CD4-positive, alpha-beta T cell treated with Interleukin-6 for 4 hours (primary cell): ENCODE measurements at regions not wholly inside any gene's neighbourhood (a gene's known extent, or its start where the extent isn't known, plus 50 kb on each side); places are given as distances from the start of the nearest gene placed in this dataset.
A peak's percentile ranks its signal among the peaks of the same experiment; 100 is the strongest.
"Not testable (repeated sequence)": the region's sequence is repeated elsewhere in the genome, so short reads cannot be mapped to it uniquely, and the experiment has no call there.

Experiments
- DNase-seq: peaks from one replicate; pipeline ENCODE4 v3.0.0-alpha.2; 2020; ENCODE audit warnings: mixed read lengths

DNA sequence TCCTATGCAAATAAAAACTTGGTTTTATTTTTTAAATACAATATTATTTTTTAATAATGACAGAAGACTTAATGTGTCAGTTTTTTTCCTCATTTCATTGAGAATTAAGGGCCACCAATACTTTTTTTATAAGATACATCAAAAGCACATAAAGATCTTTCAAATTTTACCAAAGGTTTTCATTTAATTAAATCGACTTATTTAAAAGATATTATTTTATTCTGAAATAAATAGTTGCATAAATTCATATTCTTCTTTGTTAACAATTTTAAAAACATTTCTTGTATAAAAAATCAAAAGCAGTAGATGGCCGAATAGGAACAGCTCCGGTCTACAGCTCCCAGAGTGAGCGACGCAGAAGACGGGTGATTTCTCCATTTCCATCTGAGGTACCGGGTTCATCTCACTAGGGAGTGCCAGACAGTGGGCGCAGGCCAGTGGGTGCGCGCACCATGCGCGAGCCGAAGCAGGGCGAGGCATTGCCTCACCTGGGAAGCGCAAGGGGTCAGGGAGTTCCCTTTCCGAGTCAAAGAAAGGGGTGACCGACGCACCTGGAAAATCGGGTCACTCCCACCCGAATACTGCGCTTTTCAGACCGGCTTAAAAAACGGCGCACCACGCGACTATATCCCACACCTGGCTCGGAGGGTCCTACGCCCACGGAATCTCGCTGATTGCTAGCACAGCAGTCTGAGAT, 374.6 kb upstream of the NPVF start:
- not testable (repeated sequence) for DNase-seq

DNA sequence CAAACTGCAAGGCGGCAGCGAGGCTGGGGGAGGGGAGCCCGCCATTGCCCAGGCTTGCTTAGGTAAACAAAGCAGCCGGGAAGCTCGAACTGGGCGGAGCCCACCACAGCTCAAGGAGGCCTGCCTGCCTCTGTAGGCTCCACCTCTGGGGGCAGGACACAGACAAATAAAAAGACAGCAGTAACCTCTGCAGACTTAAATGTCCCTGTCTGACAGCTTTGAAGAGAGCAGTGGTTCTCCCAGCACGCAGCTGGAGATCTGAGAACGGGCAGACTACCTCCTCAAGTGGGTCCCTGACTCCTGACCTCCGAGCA, 375.1 kb upstream of the NPVF start:
- DNase-seq, result not testable (repeated sequence)

DNA sequence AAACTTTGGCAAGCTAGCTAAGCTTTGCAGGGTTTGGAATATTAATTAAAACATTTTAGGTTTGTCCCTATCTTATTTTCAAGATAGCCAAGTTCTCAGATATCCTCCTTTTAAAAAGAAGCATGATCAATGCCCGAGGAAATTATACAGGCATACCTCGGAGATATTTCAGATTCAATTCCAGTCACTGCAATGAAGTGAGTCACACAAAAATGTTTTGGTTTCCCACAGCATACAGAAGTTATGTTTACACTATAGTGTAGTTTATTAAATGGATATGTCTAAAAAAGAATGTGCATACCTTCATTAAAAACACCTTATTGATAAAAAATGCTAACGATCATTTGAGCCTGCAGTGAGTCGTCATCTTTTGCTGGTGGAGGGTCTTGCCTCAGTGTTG, 382.9 kb upstream of the NPVF start:
- no peak for DNase-seq

DNA sequence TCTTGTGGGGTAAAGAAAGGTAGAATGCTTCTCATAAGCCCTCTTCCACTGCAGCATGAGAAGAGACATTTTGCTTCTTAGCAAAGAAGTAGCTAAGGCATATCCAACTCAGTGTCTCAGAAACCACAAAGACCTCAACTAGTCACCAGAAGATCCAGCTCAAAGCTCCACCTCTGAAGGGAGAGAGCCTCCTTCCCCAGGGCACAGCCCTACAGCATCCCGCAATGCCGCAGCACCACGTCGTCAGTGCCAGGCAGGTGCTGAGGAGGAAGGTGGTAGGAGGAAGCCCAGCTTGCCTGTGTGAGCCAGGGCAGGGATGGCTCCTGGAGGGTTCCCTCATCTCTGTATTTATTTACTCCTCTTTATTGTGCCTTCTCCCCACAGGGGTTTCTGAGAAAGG, 385.6 kb upstream of the NPVF start:
- no peak for DNase-seq

DNA sequence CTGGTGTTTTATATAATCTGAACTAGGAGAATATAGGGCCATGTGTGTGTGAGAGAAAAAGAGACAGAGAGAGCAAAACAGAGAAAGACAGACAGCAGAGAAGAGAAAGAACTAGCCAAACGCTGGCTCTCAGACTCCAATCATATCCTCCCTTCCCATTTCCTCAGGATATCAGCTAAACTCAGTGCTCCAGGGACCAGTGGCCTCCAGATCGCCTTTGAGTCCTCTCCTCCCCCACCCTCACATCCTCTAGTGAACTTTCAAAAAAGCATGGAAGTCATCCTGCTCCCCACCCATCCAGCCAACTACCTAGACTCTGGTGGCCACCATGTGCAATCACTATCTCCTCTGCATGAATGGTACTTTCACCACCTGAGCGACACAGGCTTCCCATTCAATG, 386.1 kb upstream of the NPVF start:
- no peak for DNase-seq

DNA sequence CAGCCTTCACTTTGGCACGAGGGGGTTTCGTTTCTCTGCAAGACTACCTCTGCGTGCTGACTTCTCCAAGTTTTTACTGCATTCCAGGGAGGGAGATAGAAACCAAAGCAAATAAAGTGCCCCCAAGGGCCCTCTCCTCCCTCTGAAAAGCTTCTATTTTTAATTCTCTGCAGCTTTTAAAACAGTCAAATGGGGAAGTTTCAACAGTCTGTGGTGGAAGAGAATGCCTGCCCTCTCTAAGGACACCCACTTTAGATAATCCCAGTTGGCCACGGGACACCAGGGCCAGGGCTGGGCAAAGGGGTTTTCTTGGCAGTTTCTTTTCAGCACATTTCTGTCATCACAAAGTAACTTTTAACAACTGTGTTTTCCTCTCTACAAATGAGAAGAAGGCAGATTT, 386.7 kb upstream of the NPVF start:
- no peak for DNase-seq

DNA sequence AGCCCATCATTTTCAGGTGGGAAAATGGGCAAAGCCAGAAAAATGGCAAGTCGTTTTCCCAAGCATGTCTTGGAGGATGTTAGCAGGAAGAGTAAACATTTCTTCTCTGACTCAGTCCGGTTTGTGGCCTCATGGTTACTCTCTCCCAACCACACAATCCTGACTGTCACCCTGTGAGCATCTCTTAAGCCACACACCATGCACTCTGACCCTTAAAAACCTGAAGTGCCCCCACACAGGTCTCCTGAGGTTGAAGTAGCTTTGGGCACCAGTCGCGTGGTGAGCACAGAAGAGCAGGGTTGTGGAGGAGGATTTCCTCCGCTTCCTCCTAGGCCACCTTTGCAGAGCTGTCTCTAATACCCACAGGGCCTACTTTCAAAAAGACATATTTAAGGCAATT, 387.3 kb upstream of the NPVF start:
- no peak for DNase-seq

DNA sequence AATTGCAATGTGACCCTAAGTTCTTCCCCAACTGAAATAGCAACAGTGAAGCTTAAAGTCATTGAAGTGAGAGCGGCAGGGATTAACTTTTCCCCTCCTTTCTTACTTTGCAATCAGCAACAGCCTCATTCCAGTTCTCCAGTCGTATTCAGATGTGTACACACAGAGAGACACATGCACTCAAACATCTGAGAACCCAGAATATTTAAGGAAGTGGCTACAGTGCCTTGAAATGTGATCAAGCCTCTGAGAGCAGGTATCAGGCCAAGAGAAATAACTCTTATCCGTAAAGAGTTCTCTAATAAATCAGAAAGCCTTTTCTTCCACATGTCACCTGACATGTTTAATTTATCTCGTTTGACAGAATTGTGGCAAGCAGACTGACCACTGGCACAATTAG, 388.9 kb upstream of the NPVF start:
- no peak for DNase-seq

DNA sequence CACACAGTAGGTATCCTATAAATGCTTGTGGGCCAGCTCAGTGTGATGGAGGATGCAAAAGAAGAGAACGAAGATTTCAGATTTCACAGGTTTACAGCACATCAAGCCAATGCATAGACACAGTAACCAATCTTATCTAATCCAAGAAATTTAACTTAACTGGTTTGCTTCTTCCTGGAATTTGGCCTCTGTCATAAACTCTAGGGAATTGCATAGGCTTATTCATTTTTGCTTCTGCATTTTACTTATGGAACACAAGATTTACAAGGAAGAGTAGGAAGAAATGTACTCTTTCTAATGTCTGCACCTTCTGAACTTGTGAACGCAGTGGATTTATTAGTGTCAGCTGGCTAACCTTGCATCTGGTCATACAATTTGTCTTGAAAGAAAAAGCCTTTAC, 389.4 kb upstream of the NPVF start:
- DNase-seq, result no peak

DNA sequence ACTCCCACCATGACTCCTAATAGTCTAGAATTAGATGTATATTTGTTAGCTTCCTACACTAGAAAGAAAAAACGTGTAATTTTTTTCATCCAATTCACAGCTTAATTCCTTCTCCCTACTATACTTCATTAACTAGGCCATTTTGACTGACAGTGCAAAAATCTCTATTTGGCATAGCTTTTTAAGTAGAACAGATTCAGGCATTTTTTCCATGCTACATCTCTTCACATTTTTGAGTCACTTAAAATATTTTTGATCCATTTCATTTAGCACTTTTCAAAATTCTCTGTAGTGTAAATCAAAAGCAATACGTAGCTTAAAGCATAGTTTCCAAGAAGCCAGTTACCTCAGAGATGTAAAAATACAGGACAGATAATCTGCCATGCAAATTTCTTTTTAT, 391.1 kb upstream of the NPVF start:
- DNase-seq, result no peak

DNA sequence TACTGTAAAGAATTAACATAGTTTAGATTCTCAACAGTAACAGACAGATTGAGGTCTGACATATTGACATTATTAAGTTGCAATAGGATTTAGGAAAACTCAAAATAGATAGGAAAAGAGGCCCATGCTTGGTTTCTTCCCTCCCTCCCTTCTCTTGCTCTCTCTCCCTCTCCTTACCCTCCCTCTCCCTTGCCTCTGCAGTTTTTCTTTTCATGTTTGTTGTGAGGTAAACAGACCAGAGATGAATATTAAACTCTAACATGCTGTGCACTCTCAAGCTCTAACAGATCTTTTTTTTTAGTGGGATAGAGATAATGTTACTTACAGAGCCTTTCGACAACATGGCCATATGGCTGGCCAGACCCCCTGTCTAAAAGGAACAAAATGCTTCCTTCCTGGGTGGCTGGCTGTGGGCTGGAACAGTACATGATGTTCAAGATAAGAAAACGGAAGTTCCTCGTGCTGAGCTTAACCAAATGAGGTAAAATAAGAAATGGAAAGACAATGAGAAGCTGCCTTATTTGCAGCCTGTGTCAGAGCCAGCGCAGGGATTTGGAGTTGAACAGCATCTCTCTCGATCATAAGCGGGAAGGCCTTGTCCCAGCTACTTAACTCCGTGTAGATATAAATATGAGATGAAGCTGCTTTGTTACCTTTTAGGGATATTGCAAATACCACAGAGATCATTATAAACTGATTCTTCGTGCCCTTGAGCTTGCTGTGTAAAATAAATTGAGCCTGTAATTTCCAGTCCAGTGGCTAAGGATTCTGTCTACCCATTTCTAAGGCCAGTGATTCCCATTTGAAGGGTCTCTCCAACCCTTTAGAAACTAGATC, 391.9 kb upstream of the NPVF start:
- peak; percentile 17 for DNase-seq

DNA sequence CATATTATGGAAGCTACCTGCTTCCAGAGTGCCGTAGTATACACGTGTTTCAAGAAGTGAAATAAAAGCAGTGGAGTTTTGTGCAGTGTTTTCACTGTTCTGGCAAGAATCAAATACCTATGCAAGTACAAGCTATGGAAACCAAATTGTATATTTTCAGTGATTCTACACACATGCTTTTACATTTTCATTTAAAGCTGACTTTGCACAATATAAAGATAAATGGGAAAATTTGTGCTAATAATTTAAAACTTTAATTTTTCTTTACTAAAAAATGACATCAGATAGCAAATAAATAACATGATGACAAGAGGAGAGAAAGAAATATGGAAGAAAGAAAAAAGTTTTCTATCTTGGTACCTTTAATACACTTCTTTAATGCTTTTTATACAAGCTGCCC, 393.7 kb upstream of the NPVF start:
- no peak for DNase-seq

DNA sequence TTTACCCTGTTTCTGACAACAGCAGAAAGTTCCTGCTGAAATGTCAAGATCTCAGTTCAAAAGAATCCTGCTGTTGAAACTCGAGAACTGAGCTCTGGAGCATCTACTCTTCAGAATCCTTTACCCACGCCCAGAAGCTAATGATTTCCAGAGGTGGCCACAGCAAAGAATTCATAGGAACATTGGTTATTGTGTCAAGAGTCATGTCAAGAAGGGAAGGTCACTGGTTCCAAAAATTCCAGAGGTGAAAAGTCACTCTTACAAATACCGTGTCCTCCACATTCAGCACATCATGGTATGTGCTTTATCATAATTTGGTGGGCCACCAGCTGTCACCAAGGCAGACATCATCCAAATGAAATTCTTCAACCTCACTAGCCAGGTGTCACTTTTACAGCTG, 394.4 kb upstream of the NPVF start:
- no peak for DNase-seq

DNA sequence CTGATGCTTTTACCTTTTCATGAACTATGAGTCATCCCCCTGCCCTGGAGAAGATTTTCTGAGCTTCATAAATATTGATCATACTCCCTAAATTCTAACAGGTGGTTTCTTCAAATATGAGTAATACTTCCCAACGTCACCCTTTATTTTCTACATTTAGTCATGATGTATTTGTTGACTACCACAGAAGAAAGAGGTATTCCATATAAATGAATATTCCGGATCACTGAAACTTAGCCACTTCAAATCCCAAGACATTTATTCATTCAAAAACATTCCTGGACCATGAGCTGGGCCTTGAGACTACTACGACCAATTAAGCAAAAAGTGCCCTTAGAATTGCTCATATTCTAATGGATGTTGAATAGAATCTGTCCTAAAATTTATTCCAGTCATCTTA, 395.8 kb upstream of the NPVF start:
- DNase-seq, result no peak

DNA sequence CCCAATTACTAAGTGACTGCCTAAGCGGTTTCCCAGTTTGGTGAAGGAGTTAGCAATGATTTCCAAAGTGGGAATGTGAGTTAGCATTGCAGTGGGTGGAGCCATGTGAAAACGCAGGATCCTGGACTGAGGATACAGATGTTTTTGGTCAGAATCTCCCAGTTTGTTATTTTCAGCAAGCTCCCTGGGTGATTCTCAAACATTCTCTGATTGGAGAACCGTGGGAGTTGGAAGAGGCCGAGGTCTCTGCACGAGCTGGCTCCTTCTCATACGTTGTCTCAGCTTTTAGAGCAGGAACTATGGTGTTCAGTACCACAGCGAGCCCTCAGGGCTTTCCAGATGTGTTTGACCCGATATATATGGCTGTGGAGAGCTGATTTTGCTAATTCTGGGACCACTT, 396.5 kb upstream of the NPVF start:
- no peak for DNase-seq

DNA sequence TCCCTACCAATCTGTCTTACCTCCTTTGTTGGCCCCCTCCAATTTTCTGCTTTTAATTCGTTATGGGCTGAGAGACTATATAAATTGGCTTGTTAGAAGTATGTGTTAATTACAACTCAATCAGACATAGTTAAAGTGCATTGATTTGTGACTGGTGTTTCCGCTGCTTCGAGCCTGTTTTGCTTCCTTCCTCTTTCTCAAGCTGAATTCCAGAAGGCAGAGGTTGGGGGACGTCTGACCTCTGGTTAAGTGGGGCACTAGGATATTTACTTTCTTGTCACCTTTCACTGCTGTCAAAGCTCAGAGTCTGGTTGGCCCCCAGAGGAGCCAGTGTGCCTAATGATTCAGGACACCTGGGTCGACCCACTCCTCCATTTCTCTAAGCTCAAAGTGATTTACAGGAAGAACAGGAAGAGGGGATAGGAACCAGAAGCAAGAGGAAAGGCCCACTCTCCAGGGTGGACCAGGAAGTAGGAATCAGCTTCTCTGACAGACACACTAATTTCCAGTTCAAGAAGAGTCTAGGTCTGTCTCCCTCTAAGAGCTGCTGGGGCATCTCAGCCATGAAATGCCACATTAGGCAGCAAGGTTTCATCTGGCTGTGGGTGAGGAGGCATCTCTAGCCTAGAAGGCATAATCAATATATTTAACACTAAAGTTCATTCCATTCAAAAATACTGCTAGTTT, 397.2 kb upstream of the NPVF start:
- DNase-seq, result no peak

DNA sequence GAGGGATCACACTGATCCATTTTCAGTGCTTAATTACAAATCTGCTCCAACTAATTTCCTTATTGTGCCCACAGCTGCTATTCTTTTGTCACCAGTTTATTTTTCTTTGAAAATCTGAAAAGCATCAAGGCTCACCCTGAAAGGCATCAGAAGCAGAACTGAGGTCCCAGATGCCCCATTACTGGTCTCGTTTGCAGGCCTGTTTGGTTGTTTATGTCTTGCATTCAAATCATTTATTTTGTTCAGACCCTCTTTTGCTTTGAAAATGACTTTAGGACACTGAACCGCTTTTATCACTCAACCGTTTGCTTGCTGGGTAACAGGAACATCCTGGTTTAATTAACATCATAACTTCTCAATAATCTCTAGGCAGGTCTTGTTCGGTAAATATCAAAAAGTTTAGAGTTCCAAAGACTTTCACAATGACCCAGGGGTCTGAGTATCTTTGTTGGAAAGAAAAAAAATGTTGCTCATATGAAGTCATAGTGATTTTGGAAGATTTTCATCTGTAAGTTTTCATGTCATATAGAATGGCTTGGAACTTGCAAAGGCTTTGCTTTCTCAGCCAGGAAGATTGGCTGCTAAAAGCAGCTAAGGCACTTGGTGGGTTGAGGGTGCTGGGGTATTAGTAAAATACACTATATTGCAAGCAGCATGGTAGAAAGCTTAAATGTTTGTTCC, 398.3 kb upstream of the NPVF start:
- DNase-seq, result no peak

DNA sequence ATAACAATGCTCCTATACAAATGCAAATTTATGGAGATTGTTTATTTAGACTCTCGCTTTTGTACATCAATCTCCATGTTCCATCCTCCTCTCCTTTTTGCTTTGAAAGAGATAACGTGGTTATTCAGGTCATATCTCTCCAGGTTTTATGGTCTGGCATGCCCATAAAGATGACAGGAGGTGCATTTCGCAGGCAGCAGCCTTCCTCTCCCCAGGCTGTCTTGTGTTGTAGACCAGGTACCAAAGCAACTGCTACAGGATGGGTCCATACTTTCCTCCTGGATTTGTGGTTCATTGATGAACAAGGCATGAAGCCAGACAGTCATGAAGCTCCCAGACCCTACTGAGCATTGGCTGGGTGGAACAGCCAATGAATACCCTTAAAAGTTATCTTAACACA, 400.2 kb upstream of the NPVF start:
- DNase-seq, result no peak

DNA sequence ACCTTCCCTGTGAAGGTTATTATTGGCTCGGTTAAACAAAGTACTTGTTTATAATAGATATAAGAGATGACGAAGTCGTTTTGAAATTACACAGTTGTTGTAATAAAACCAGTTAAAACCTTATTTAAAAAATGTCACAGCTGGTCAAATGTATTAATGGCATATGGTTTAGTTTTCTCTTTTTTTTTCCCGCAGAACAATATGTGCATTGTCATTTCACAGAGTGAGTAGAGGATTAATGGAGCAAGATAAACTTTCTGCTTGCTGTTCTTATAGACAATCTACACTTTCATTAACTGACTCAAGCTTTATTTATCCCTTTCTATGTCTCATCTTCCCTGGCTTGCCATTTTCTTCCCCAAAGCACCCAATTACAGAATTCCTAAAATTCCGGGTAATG, 404.3 kb upstream of the NPVF start:
- no peak for DNase-seq

DNA sequence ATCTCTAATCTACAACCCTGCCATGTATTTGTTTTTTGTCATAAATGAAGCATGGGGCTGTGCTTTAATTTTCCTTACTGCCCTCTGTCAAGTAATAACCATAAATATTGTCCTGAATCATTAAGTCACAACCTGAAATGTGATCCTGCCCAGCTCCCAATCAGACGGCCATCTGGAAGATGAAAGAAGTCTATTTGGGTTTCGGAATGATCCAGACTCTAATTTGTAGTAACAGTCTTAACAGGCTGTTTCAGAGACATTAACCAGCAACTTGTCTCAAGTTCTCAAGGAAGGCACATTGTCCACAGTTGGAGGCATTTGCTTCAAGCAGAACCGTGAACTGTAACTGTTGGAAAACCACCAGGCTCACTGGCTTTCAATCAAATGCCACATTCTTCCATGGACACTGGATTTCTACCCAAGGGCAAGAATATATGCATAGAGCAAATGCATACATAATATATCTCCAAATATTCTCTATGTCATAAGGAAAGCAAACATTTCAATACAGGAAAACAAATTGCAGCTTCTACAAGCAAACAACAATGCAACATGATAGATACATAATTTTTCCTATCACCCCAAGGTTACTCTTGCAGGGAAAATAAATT, 405.2 kb upstream of the NPVF start:
- no peak for DNase-seq

DNA sequence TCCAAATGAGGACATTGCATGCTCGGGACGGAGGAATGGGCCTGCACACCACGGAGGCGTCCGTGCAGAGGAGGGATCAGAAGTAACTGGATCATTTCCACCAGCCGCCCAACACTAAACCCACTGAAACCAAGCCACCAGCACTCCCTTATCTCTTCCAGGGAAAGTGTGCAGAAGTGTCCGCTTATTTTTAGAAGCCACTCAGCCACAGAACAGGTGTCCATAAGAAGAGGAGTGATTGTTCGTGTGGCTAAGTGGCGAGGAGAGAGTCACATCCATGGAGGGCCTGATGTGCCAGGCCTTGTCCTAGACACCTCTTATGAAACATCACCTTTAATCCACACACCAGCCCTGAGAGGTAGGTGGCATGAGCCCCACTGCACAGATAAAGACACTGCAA, 407.9 kb upstream of the NPVF start:
- no peak for DNase-seq

DNA sequence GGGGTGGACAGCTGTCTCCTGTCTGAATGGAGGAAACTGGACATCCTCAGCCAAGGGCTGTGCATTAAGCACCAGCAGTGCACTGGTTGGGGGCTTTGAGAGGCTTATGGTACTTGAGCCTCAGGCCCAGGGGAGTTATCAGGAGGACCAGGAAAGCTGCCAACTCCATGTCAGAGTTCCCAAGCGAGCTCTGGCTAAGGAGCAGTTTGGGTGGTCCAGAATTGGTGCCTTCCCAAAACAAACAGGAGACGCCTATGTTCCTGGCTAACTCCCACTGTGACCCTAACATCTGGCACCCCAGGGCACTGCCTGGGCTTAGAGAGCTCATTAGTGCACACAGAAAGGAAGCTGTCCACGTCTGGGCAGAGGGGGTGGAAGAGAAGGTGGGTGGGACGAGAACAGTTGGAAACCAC, 408.6 kb upstream of the NPVF start:
- DNase-seq, result no peak

DNA sequence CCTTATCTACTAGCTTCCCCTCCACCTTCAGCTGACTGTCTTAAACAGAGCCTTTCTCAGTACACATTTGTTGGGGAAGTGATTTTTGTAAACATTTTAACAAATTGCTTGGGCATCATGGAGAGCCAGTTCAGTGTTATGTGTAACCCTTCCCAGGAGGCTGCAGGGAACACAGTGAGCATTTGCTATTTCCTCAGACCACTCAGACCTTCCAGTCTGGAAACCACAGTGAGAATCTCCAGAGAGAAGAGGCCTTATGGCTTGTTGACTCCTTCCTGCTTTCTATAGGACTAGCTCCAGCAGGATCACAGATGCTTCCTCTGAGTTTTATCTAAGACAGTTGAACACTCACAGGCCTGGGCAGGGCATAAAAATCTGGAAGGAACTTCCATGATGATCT, 409.8 kb upstream of the NPVF start:
- no peak for DNase-seq
